HEK293T (cell line): ENCODE measurements at regions not wholly inside any gene's neighbourhood (a gene's known extent, or its start where the extent isn't known, plus 50 kb on each side); places are given as distances from the start of the nearest gene placed in this dataset.

Experiments used
- BHLHE40 ChIP-seq: fragments of 450-650 bp; IDR thresholded peaks from 2 replicates; pipeline ENCODE4 v1.6.1; 2016; ENCODE audit warnings: mild to moderate bottlenecking, moderate library complexity, borderline replicate concordance
- FOXA1 ChIP-seq: fragments of 450-650 bp; IDR thresholded peaks from 2 replicates; pipeline ENCODE4 v1.6.1; 2016; ENCODE audit warnings: mild to moderate bottlenecking
- FOXK2 ChIP-seq: fragments of 450-650 bp; IDR thresholded peaks from 2 replicates; pipeline ENCODE4 v1.6.1; 2016; ENCODE audit warnings: mild to moderate bottlenecking

GRCh38 chrX:137227151-137227550 lies 193.4 kb upstream of the GPR101 start:
- TF ChIP-seq BHLHE40 (no peak), FOXA1 (no peak), FOXK2 (no peak)
